ENCODE measurements at regions not wholly inside any gene's neighbourhood (a gene's known extent, or its start where the extent isn't known, plus 50 kb on each side); places are given as distances from the start of the nearest gene placed in this dataset.
"Not testable (repeated sequence)": the region's sequence is repeated elsewhere in the genome, so short reads cannot be mapped to it uniquely, and the experiment has no call there.

- TF ChIP-seq, protein P1, sequence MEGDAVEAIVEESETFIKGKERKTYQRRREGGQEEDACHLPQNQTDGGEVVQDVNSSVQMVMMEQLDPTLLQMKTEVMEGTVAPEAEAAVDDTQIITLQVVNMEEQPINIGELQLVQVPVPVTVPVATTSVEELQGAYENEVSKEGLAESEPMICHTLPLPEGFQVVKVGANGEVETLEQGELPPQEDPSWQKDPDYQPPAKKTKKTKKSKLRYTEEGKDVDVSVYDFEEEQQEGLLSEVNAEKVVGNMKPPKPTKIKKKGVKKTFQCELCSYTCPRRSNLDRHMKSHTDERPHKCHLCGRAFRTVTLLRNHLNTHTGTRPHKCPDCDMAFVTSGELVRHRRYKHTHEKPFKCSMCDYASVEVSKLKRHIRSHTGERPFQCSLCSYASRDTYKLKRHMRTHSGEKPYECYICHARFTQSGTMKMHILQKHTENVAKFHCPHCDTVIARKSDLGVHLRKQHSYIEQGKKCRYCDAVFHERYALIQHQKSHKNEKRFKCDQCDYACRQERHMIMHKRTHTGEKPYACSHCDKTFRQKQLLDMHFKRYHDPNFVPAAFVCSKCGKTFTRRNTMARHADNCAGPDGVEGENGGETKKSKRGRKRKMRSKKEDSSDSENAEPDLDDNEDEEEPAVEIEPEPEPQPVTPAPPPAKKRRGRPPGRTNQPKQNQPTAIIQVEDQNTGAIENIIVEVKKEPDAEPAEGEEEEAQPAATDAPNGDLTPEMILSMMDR (conservative IDR thresholded peaks at IDR 0.05; ENCODE audit: low read length): not testable (repeated sequence)
- not testable (repeated sequence) for TF ChIP-seq EZH2phosphoT487 (IDR thresholded peaks at IDR 0.05; ENCODE audit: borderline replicate concordance, low read depth, low read length)
Measured at GRCh38 chr4:111076299-111076698, 453.4 kb upstream of the PITX2 start.

Data from OCI-LY7 (cell line).